ENCODE measurements at regions not wholly inside any gene's neighbourhood (a gene's known extent, or its start where the extent isn't known, plus 50 kb on each side); places are given as distances from the start of the nearest gene placed in this dataset.

- Mint-ChIP-seq H3K9me3 (no peaks in the 10 kb centered on the region), H3K4me3 (no peak overlapping the region), H3K4me1 (no peaks in the 10 kb centered on the region), H3K36me3 (ENCODE audit: low read depth) (peaks cover 3% of the 10 kb centered on the region), H3K27me3 (ENCODE audit: low read depth) (peaks cover 5% of the 10 kb centered on the region), H3K27ac (ENCODE audit: unreplicated experiment) (no peak overlapping the region)
- TF ChIP-seq, protein P1, sequence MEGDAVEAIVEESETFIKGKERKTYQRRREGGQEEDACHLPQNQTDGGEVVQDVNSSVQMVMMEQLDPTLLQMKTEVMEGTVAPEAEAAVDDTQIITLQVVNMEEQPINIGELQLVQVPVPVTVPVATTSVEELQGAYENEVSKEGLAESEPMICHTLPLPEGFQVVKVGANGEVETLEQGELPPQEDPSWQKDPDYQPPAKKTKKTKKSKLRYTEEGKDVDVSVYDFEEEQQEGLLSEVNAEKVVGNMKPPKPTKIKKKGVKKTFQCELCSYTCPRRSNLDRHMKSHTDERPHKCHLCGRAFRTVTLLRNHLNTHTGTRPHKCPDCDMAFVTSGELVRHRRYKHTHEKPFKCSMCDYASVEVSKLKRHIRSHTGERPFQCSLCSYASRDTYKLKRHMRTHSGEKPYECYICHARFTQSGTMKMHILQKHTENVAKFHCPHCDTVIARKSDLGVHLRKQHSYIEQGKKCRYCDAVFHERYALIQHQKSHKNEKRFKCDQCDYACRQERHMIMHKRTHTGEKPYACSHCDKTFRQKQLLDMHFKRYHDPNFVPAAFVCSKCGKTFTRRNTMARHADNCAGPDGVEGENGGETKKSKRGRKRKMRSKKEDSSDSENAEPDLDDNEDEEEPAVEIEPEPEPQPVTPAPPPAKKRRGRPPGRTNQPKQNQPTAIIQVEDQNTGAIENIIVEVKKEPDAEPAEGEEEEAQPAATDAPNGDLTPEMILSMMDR (conservative IDR thresholded peaks at IDR 0.05) = no peak
- no peak for DNase-seq (ENCODE audit: low read depth, low spot score)
Observed at GRCh38 chr4:14431155-14432134, 570.8 kb upstream of the CPEB2 start.

DNA sequence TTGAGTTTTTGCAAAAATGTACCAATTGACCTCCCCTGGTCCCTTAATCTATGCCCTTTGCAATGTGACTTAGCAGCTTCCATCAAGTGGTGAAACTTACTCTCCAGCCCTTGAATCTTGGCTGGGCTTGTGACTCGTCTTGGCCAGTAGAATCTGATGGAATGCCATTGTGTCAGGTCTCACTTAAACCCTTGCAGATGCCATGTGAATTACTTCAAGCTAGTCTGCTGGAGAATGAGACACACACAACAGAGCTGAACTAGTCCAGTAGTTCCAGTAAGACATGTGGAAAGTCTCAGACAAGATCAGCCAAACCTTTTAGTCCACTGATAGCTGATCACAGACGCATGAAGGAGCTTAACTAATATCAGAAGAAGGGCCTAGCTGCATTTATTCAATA lies 567.8 kb upstream of the CPEB2 start:
- Mint-ChIP-seq H3K9me3 (no peaks in the 10 kb centered on the region), H3K4me1 (no peaks in the 10 kb centered on the region), H3K36me3 (ENCODE audit: low read depth) (no peaks in the 10 kb centered on the region), H3K27me3 (ENCODE audit: low read depth) (peaks cover 5% of the 10 kb centered on the region), H3K4me3 (no peak overlapping the region), H3K27ac (ENCODE audit: unreplicated experiment) (no peak overlapping the region)
- no peak for DNase-seq (ENCODE audit: low read depth, low spot score)
- TF ChIP-seq, protein P1 (conservative IDR thresholded peaks at IDR 0.05) = no peak

DNA sequence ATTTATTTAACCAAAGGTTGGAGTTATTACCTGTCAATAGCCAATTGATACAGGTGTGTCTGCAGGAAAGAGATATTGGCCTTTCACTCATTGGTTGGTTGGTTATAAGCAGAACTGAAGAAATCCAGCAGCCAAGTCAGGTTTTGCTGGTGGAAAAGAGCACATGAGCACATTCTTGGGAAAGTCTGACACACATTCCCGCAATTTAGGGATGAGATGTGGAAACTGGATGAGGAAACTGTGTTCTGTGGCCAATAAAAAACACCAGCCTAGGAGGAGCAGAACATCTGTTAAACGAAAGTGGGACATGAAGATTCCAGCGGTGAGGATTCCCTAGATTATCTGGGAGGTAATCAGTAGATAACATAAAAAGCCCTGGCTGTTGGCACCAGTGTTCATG lies 567.4 kb upstream of the CPEB2 start:
- no peak for DNase-seq (ENCODE audit: low read depth, low spot score)
- H3K36me3 Mint-ChIP-seq (ENCODE audit: low read depth) = no peaks in the 10 kb centered on the region
- no peaks in the 10 kb centered on the region for H3K9me3 Mint-ChIP-seq
- TF ChIP-seq, protein P1 (conservative IDR thresholded peaks at IDR 0.05) = no peak
- H3K4me3 Mint-ChIP-seq = no peak overlapping the region
- peaks cover 5% of the 10 kb centered on the region for H3K27me3 Mint-ChIP-seq (ENCODE audit: low read depth)
- no peak overlapping the region for H3K27ac Mint-ChIP-seq (ENCODE audit: unreplicated experiment)
- H3K4me1 Mint-ChIP-seq = no peaks in the 10 kb centered on the region

DNA sequence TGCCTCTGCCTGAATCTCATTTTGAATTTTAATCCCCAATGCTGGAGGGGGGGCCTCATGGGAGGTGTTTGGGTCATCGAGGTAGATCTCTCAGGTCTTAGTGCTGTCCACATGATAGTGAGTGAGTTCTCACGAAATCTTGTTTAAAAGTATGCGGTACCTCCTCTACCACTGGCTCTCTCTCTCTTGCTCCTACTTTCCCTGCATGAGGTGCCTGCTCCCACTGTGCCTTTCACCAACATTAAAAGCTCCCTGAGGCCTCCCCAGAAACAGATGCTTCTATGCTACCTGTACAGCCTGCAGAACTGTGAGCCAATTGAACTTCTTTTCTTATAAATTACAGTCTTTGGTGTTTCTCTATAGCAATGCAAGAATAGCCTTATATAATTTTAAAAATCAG lies 560.7 kb upstream of the CPEB2 start:
- no peaks in the 10 kb centered on the region for H3K9me3 Mint-ChIP-seq
- H3K4me3 Mint-ChIP-seq = no peak overlapping the region
- H3K27me3 Mint-ChIP-seq (ENCODE audit: low read depth) = peaks cover 6% of the 10 kb centered on the region
- TF ChIP-seq, protein P1 (conservative IDR thresholded peaks at IDR 0.05) = no peak
- no peaks in the 10 kb centered on the region for H3K36me3 Mint-ChIP-seq (ENCODE audit: low read depth)
- no peak for DNase-seq (ENCODE audit: low read depth, low spot score)
- no peaks in the 10 kb centered on the region for H3K4me1 Mint-ChIP-seq
- H3K27ac Mint-ChIP-seq (ENCODE audit: unreplicated experiment) = no peak overlapping the region

GRCh38 chr4:14445882-14446281 lies 556.4 kb upstream of the CPEB2 start:
- DNase-seq (ENCODE audit: low read depth, low spot score) = no peak
- H3K9me3 Mint-ChIP-seq = no peaks in the 10 kb centered on the region
- no peaks in the 10 kb centered on the region for H3K36me3 Mint-ChIP-seq (ENCODE audit: low read depth)
- TF ChIP-seq, protein P1 (conservative IDR thresholded peaks at IDR 0.05) = no peak
- H3K27me3 Mint-ChIP-seq (ENCODE audit: low read depth) = peaks cover 6% of the 10 kb centered on the region
- no peaks in the 10 kb centered on the region for H3K4me1 Mint-ChIP-seq
- no peak overlapping the region for H3K4me3 Mint-ChIP-seq
- H3K27ac Mint-ChIP-seq (ENCODE audit: unreplicated experiment) = no peak overlapping the region
